ENCODE measurements at regions not wholly inside any gene's neighbourhood (a gene's known extent, or its start where the extent isn't known, plus 50 kb on each side); places are given as distances from the start of the nearest gene placed in this dataset.
"Not testable (repeated sequence)": the region's sequence is repeated elsewhere in the genome, so short reads cannot be mapped to it uniquely, and the experiment has no call there.

DNA sequence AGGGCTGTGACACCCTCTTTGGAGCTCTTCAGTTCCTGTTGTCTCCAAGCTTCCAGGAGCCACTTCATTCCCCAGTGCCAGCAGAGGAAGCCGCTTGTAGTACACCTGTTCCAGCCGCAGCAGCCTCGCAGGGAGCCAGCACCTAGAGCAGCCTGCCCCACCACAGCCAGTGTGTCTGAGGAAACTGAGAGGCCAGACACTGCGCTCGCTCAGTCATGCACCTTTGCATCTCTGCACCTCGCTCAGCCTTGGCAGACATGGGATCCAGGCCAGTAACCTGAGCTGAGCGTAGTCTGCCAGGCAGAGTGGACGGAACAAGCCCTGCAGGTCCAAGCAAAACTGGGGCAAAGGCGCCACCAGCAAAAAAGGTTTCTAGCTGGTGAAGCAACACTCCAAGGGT is 1072.1 kb downstream of the JRKL start:
- no peak for DNase-seq

DNA sequence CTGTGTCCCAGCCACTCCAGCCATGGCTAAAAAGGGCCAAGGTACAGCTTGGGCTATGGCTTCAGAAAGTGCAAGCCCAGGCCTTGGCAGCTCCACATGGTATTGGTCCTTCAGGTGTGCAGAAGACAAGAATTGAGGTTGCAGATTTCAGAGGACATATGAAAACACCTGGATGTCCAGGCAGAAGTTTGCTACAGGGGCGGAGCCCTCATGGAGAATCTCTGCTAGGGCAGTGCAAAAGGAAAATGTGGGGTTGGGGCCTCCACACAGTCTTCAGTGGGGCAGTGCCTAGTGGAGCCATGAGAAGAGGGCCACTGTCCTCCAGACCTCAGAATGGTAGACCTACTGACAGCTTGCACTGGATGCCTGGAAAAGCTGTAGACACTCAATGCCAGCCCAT is 1074.1 kb downstream of the JRKL start:
- no peak for DNase-seq

DNA sequence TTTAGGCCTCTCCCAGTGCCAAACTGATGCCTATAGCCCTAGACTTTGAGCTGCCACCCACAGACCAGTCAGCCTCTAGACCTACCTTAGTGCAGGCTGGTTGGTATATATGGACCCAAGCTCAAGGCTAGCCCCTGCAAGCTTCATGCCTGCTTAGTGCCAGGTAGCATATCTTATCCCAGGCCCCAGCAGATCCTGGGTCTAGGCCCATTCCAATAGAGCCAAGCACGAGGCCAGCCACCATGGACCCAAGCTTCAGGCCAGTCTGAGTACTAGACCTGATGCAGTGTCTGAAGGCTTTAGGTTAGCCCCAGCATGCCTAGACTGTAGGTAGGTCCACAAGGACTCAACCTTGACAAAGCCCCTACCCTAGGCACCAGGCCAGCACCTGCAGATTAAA is 1081.7 kb downstream of the JRKL start:
- no peak for DNase-seq

- DNase-seq = no peak
Observed at GRCh38 chr11:97487387-97487786, 1097.6 kb downstream of the JRKL start.

- no peak for DNase-seq
Observed at GRCh38 chr11:97498891-97499290, 1109.1 kb downstream of the JRKL start.

DNA sequence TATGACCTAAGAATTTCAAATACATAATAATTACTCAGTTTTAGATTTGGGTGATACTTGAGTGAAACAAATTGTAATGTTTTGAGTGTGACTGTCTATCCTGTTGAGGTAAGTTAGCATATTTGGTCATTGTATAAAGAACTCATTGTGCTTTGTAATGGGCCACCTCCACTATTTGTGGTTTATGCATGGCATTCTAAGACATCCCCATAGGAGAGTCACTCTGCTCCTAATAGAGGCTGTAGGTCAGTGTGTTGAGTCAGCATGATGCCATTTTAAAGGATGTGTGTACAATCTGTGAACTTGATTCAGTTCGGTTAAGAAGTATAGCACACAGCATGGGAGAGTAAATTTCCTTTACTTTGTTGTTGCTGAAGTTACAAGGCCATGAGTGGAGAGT is 1112.4 kb downstream of the JRKL start:
- DNase-seq = no peak

DNA sequence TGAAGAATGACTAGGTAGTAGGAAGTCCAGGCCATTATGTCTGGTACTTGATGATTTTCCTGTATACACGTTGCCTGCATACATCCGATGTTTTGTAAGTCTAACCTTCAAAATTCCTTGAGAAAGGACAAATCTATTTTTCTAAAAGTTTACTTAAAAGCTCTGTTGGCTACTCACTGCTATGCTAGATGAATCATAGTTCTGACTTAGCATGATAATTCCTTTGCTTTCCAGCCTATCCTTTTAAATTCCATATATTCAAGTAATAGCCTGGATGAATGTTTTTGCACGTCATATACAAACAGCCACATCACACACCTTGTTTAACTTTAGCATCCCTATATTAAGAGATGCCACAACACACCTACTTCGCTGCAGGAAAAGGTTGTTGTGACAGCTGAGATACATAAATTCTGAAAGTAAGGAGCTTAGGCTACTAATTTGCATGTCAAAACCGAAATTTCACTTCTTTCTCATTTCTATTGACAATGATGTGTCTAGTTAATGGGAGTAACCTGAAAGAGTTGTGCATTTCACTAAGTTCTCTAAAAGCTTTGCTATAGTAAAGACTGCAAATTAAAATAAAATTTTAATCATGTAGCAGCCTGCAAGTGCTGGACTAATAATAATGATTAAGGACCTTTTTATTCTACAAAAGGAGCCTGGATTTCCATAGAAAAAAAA is 1116.4 kb downstream of the JRKL start:
- no peak for DNase-seq

- no peak for DNase-seq
Observed at GRCh38 chr11:97514446-97514845, 1124.6 kb downstream of the JRKL start.

DNA sequence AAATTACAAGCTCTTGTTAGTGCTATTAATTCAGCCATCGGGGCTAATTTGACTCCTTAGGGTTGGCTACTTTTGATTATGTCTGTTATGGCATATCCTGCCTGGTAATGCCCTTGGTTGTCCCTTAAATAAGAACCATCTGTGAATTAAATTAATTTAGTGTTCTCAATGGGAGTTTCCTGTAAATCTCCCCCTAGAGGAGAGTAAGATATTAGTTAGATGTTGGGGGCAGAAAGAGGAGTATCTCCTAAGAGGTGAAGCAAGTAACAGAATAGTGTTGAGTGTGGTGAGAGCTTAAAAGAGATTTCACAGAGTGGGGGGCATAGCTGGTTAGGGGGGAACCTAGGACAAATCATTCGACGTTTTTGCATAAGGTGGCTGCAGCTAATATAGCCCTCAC is 1126.9 kb downstream of the JRKL start:
- no peak for DNase-seq

GRCh38 chr11:97525273-97525672 is 1135.5 kb downstream of the JRKL start:
- no peak for DNase-seq

- DNase-seq = no peak
Observed at GRCh38 chr11:97537407-97538150, 1147.8 kb downstream of the JRKL start.

GRCh38 chr11:97544431-97544830 is 1154.6 kb downstream of the JRKL start:
- no peak for DNase-seq

DNA sequence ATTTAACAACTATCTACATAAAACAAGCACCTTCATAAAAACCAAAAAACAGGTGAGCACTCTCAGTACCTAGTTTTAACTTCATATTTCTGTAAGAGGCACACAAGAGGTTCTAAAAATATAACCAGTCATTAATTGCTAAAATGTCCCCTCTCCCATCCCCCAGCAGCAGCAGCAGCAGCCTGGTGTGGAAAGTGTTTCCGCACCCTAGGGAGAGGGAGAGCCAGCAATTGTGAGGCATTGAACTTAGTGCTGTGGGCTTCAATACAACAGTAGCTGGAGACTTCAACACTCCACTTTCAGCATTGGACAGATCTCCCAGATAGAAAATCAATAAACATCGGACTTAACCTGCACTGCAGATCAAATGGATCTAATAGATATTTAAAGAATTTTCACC is 1158.5 kb downstream of the JRKL start:
- no peak for DNase-seq

DNA sequence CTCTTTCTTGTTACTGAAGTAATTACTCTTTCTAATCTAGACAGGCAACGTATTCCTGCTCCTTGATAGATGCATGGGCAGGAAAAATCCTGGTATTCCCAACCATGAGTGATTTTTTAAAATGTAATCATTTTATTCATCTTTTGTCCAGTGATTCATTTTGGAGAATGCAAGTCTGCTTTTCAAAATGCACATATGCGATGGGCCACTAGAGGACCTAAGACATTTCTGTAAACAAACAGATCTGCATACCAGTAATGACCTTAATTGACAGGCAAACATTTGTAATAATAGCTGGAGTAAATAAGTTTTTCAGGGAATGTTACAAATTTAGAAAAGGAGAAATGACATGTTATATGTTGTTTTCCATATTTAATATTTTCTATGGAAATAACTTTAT is 1167.6 kb downstream of the JRKL start:
- DNase-seq = no peak

DNA sequence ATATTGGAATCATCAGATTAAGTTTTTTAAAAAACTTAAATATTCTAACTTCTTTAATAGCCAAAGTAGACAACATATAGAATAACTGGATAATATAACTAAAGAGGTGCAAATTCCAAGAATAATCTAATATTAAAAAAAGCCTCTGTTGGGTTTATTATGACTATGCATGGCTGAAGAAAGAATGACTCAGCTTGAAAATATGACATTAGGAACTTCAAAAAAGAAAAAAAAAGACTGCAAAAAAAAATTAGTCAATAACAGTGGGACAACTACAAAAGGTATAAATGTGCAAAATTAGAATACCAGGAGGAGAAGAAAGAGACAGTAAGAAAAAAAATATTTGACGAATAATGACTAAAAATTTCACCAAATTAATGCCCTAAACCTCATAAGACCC is 1178.0 kb downstream of the JRKL start:
- DNase-seq = no peak

- no peak for DNase-seq
Observed at GRCh38 chr11:97570636-97571035, 1180.8 kb downstream of the JRKL start.

DNA sequence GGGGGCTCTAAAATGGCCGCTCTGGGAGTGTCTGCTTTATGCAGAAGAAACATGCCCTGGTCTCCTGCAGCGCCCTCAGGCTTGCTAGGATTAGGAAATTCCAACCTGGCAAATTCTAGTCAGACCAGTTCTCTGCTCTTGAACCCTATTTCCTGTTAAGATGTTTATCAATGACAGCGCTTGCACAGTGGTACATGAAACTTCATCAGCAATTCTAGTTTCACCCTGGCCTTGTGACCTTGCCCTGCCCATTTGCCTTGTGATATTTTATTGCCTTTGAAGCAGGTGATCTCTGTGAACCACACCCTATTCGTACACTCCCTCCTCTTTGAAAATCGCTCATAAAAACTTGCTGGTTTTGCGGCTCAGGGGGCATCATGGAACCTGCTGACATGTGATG is 1184.0 kb downstream of the JRKL start:
- not testable (repeated sequence) for DNase-seq

DNA sequence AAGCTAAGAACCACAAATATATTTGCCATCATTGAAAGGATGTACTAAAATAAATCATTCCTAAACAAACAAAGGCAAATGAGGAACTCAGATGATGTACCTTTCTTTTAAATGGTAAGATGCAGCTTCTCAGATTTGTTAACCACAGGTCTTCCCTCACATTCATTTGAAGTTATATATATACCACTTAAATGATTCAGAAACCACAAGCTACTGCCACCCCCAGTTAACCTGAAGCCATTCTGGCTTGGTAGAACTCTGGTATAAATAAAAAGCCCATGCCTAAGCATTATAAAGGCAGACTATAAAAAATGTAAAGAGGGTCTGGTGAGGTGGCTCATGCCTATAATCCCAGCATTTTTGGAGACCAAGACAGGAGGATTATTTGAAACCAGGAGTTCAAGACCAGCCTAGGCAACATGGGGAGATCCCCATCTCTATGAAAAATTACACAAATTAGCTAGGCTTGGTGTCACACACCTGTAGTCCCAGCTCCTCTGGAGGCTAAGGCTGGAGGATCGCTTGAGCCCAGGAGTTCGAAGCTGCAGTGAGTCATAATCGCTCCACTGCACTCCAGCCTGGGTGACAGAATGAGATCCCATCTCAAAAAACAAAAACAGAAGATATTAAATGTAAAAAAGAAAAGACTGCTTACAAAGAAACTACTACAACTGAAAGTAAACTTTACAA is 1185.3 kb downstream of the JRKL start:
- DNase-seq = no peak

DNA sequence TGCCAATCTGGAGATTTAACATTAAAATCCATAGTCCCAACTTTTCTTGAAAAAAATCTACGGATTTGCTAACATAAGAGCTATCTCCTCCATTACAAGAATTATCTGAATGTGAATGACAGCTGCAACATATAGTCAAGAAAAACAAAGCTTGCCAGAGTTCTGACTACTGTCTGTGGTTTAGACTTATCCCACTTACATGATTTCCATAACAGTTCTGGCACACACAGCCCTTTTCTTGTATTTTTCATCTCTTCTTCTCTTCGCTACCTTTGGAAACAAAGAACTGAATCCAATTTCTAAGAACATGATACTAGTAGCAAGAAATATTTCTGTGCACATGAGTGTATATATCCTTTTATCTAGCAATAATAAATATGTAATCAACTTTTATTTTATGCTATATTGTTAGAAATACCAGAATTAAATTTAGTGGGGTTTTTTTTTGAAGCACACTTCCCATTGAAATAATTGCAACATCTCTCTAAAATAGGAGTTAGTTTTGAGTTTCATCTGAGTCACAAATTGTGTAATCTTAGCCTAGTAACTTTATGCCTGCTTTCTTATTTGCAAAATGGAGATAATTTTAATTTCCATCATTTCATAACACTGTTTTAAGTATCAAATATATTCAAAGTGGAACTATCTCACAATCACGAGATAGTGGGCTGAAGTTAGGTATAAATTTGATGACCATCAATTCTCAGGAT is 1217.6 kb downstream of the JRKL start:
- DNase-seq = no peak

- DNase-seq = no peak
Observed at GRCh38 chr11:97610000-97610399, 1220.2 kb downstream of the JRKL start.

GRCh38 chr11:97610854-97611253 is 1221.0 kb downstream of the JRKL start:
- DNase-seq = no peak

DNA sequence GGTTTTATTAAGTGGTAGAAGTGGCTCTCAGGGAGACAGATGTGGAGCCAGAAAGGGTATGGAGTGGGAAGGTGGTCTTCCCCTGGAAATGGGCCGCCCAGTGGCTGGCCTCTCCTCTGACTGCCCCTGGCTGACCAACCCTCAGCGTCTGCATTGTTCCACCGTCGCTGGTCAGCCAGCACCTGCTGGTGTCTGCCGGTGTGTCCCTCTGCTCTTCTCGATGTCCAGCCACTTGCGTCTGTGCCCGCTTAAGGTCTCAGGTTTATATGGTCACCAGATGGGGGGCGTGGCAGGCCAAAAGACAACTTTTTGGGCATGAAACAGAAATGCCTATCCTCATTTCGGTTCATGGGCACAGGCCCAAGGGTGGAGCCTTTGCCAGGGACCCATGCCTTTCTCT is 1221.5 kb downstream of the JRKL start:
- no peak for DNase-seq

DNA sequence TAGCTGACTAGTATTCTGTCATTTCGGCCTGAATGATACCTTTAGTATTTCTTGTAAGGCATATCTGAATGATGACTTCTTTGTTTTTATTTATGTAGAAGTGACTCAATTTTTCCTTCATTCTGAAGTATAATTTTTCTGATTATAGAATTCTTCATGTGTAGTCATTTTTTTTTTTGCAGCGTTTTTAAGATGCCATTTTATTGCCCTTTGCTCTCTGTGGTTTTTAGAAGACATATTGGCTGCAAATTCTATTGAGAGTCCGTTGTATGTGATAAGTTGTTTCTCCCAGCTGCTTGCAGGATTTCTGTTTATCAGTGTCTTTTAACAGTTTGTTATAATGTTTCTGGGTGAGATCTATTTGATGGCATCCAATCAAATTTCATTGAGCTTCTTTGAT is 1224.8 kb downstream of the JRKL start:
- DNase-seq = no peak

DNA sequence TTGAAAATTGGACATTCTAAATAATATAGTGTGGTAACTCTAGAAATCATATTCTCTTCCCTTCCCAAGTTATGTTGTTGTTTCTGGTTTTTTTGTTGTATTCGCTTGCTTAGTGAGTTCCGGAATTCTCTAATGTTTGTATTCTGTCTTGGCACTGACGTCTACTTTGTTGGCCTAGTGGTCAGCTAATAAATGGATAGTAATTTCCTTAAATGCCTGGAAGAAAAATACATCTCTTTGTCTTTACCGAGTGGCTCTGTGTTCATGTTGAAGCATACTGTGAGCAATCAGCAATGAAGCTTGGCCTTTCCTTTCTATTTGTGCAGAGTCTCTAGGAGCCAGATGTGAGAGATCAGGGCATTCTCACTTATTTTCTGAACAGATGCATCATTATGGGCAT is 1225.7 kb downstream of the JRKL start:
- DNase-seq = no peak

Data from activated gamma-delta T cell (primary cell).